ENCODE measurements at regions not wholly inside any gene's neighbourhood (a gene's known extent, or its start where the extent isn't known, plus 50 kb on each side); places are given as distances from the start of the nearest gene placed in this dataset.

DNA sequence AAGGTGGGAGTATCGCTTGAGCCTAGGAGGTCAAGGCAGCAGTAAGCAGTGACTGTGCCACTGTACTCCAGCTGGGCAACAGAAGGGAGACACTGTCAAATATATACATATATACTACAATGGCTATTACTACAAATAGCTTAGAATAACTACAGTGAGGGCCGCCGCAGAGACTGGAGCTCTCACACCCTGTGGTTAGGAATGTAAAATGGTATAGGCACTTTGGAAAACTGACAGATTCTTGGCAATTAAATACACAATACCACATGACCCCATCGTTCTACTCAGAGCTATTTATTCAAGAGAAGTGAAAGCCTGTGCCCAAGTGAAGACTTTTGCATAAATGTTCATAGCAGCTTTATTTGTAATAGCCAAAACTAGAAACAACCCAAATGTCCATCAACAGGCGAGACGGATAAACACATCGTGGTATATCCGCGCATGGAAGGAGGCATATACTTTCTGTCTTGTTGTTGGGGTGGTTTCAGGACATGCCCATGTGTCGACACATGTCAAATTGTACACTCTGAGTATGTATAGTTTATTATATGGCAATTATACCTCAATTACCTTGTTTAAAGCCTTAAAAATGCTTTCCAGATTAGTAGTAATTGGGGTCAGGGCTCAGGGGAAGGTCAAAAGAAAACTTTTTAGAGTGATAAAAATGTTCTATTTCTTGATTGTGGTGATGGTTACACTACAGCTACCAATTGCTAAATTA is 123.4 kb downstream of the RIPK4 start:
- Mint-ChIP-seq H3K9me3 (no peaks in the 10 kb centered on the region), H3K36me3 (no peaks in the 10 kb centered on the region), H3K4me1 (no peaks in the 10 kb centered on the region), H3K27ac (no peak overlapping the region), H3K27me3 (ENCODE audit: low read depth in 2 of 2) (peaks cover 18 to 23% of the 10 kb centered on the region in 2 donors), H3K4me3 (no peak overlapping the region)
- 81% methylated on average over 3 of the region's 10 CpGs for WGBS (ENCODE audit: insufficient coverage)
- H3K36me3 ChIP-seq (ENCODE audit: control insufficient read depth, insufficient read depth, low read length): no peaks in the 10 kb centered on the region
- no peaks in the 10 kb centered on the region for H3K4me1 ChIP-seq (ENCODE audit: control insufficient read depth, insufficient read depth, low read length)
- TF ChIP-seq, protein P1, sequence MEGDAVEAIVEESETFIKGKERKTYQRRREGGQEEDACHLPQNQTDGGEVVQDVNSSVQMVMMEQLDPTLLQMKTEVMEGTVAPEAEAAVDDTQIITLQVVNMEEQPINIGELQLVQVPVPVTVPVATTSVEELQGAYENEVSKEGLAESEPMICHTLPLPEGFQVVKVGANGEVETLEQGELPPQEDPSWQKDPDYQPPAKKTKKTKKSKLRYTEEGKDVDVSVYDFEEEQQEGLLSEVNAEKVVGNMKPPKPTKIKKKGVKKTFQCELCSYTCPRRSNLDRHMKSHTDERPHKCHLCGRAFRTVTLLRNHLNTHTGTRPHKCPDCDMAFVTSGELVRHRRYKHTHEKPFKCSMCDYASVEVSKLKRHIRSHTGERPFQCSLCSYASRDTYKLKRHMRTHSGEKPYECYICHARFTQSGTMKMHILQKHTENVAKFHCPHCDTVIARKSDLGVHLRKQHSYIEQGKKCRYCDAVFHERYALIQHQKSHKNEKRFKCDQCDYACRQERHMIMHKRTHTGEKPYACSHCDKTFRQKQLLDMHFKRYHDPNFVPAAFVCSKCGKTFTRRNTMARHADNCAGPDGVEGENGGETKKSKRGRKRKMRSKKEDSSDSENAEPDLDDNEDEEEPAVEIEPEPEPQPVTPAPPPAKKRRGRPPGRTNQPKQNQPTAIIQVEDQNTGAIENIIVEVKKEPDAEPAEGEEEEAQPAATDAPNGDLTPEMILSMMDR (IDR thresholded peaks at IDR 0.05): no peak
- no peaks in the 10 kb centered on the region for H3K9me3 ChIP-seq (ENCODE audit: control insufficient read depth, insufficient read depth, low read length)
- ATAC-seq (no peak), DNase-seq (no peak)
- no peaks in the 10 kb centered on the region for H3K27me3 ChIP-seq (ENCODE audit: control insufficient read depth, insufficient read depth, low read length)
- intact Hi-C loops (cut with micrococcal nuclease): no loop called here
- no peak overlapping the region for H3K27ac ChIP-seq (ENCODE audit: low read length)
- no peak overlapping the region for H3K4me3 ChIP-seq (ENCODE audit: low read length)

GRCh38 chr21:41641821-41642701 is 124.8 kb downstream of the RIPK4 start:
- TF ChIP-seq, protein P1 (IDR thresholded peaks at IDR 0.05): no peak
- WGBS (ENCODE audit: insufficient coverage): 39% methylated on average over 16 of the region's 16 CpGs
- H3K27me3 Mint-ChIP-seq (ENCODE audit: low read depth in 2 of 2): peaks cover 16 to 23% of the 10 kb centered on the region in 2 donors
- ATAC-seq: no peak
- H3K9me3 Mint-ChIP-seq: no peaks in the 10 kb centered on the region
- no peak overlapping the region for H3K4me3 ChIP-seq (ENCODE audit: low read length)
- H3K27ac ChIP-seq (ENCODE audit: low read length): no peak overlapping the region
- no peaks in the 10 kb centered on the region for H3K36me3 Mint-ChIP-seq
- no peaks in the 10 kb centered on the region for H3K9me3 ChIP-seq (ENCODE audit: control insufficient read depth, insufficient read depth, low read length)
- H3K4me1 Mint-ChIP-seq: no peaks in the 10 kb centered on the region
- H3K36me3 ChIP-seq (ENCODE audit: control insufficient read depth, insufficient read depth, low read length): no peaks in the 10 kb centered on the region
- no peak overlapping the region for H3K4me3 Mint-ChIP-seq
- intact Hi-C loops (cut with micrococcal nuclease): no loop called here
- no peak overlapping the region for H3K27ac Mint-ChIP-seq
- no peaks in the 10 kb centered on the region for H3K27me3 ChIP-seq (ENCODE audit: control insufficient read depth, insufficient read depth, low read length)
- H3K4me1 ChIP-seq (ENCODE audit: control insufficient read depth, insufficient read depth, low read length): no peaks in the 10 kb centered on the region
- DNase-seq: no peak

DNA sequence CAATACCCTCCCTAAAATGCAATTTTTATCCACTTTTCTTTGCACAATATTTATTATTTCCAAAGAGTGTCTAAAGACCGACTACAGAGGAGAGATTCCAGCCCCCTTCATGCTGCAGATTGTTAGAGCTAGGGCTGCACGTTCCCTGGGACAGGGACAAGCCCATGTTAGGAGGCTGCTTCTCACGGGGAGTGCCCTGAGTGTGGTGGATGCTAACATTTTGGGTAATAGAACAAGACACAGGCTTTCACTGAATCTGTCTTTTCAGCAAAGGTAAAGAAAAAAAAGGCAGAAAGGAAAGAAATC is 125.4 kb downstream of the RIPK4 start:
- peaks cover 16 to 23% of the 10 kb centered on the region in 2 donors for H3K27me3 Mint-ChIP-seq (ENCODE audit: low read depth in 2 of 2)
- no peaks in the 10 kb centered on the region for H3K36me3 Mint-ChIP-seq
- H3K27ac ChIP-seq (ENCODE audit: low read length): no peak overlapping the region
- no peak overlapping the region for H3K4me3 ChIP-seq (ENCODE audit: low read length)
- no peak overlapping the region for H3K4me3 Mint-ChIP-seq
- DNase-seq: no peak
- no peaks in the 10 kb centered on the region for H3K9me3 ChIP-seq (ENCODE audit: control insufficient read depth, insufficient read depth, low read length)
- no peaks in the 10 kb centered on the region for H3K9me3 Mint-ChIP-seq
- no peaks in the 10 kb centered on the region for H3K36me3 ChIP-seq (ENCODE audit: control insufficient read depth, insufficient read depth, low read length)
- no peaks in the 10 kb centered on the region for H3K4me1 Mint-ChIP-seq
- TF ChIP-seq, protein P1 (IDR thresholded peaks at IDR 0.05): no peak
- 73% methylated on average over 3 of the region's 3 CpGs for WGBS (ENCODE audit: insufficient coverage)
- H3K27me3 ChIP-seq (ENCODE audit: control insufficient read depth, insufficient read depth, low read length): no peaks in the 10 kb centered on the region
- no peaks in the 10 kb centered on the region for H3K4me1 ChIP-seq (ENCODE audit: control insufficient read depth, insufficient read depth, low read length)
- H3K27ac Mint-ChIP-seq: no peak overlapping the region
- no peak for ATAC-seq
- intact Hi-C loops (cut with micrococcal nuclease): no loop called here
